SK-N-SH (cell line): ENCODE measurements at regions not wholly inside any gene's neighbourhood (a gene's known extent, or its start where the extent isn't known, plus 50 kb on each side); places are given as distances from the start of the nearest gene placed in this dataset.

ENCODE experiments used
- CTCF ChIA-PET: fragments of 300-600, 350-600 bp; formaldehyde crosslinking; extraction: SDS; loops from one replicate; lab custom pipeline; 2021; lab: Yijun Ruan, JAX
- POLR2A ChIA-PET: fragments of 350-600 bp; sonication (Branson Sonifier 250); formaldehyde crosslinking; extraction: SDS; loops from one replicate; lab custom pipeline; 2020; ENCODE audit warnings: antibody characterized with exemption, inconsistent platforms; lab: Yijun Ruan, JAX
- DNase-seq: peaks from one replicate; pipeline ENCODE4 v3.0.0; 2012
- H2AFZ ChIP-seq: fragments of 200-600 bp; sonication (generic); 2 replicates; pipeline ENCODE4 v1.8.1; 2016; ENCODE audit warnings: antibody characterized with exemption, mild to moderate bottlenecking, low read depth
- H3F3A ChIP-seq: fragments of 200-600 bp; sonication (generic); replicated peaks from 2 replicates; pipeline ENCODE3; 2016; ENCODE audit warnings: antibody characterized with exemption, mild to moderate bottlenecking; ENCODE audit not compliant: insufficient read depth
- H3K27ac ChIP-seq, 2 experiments: fragments of 200-500 bp in 1 of 2; fragments of 200-600 bp in 1 of 2; sonication (Bioruptor generic) in 1 of 2; sonication (generic), shearing (Covaris generic) in 1 of 2; 2 replicates each; pipeline versions ENCODE4 v1.5.1 to v1.6.1; 2014 to 2016; ENCODE audit warnings: low read depth in 2 of 2, inconsistent platforms in 1 of 2, low read length in 1 of 2, mild to moderate bottlenecking in 1 of 2, mixed read lengths in 1 of 2
- H3K27me3 ChIP-seq: fragments of 200-600 bp; sonication (generic), shearing (Covaris generic); 2 replicates; pipeline ENCODE4 v1.6.1; 2016; ENCODE audit warnings: mixed run types; ENCODE audit not compliant: insufficient read depth
- H3K36me3 ChIP-seq, 2 experiments: fragments of 200-500 bp in 1 of 2; fragments of 200-600 bp in 1 of 2; sonication (Bioruptor generic) in 1 of 2; sonication (generic) in 1 of 2; replicated peaks in 1 of 2; 2 replicates each; pipeline versions ENCODE3 to v1.5.1; 2014 to 2016; ENCODE audit warnings: low read length in 1 of 2, mild to moderate bottlenecking in 1 of 2; ENCODE audit not compliant: insufficient read depth in 2 of 2, control insufficient read depth in 1 of 2
- H3K4me1 ChIP-seq, 2 experiments: fragments of 200-500 bp in 1 of 2; fragments of 200-600 bp in 1 of 2; sonication (Bioruptor generic) in 1 of 2; sonication (generic), shearing (Covaris generic) in 1 of 2; 2 replicates each; pipeline versions ENCODE4 v1.5.1 to v1.6.1; 2014 to 2016; ENCODE audit warnings: low read depth in 1 of 2, low read length in 1 of 2, mixed run types in 1 of 2; ENCODE audit not compliant: insufficient read depth in 2 of 2, control insufficient read depth in 1 of 2
- H3K4me2 ChIP-seq: fragments of 200-600 bp; sonication (generic), shearing (Covaris generic); 2 replicates; pipeline ENCODE4 v1.6.1; 2017; ENCODE audit warnings: mixed run types
- H3K4me3 ChIP-seq, 2 experiments: fragments of 200-500 bp in 1 of 2; fragments of 200-600 bp in 1 of 2; sonication (Bioruptor generic) in 1 of 2; sonication (generic), shearing (Covaris generic) in 1 of 2; 2 replicates each; pipeline versions ENCODE4 v1.5.1 to v1.8.1; 2014 to 2016; ENCODE audit warnings: low read depth in 2 of 2, inconsistent platforms in 1 of 2, low read length in 1 of 2, mild to moderate bottlenecking in 1 of 2, mixed read lengths in 1 of 2, moderate library complexity in 1 of 2
- H3K79me2 ChIP-seq: fragments of 200-600 bp; sonication (generic); 2 replicates; pipeline ENCODE4 v1.8.1; 2017; ENCODE audit warnings: mild to moderate bottlenecking; ENCODE audit not compliant: insufficient read depth
- H3K9ac ChIP-seq: fragments of 200-600 bp; sonication (generic); 2 replicates; pipeline ENCODE4 v1.6.1; 2017; ENCODE audit warnings: mixed run types
- H3K9me2 ChIP-seq: fragments of 200-600 bp; sonication (generic); 2 replicates; pipeline ENCODE4 v1.6.1; 2017; ENCODE audit warnings: mixed run types
- H3K9me3 ChIP-seq: fragments of 200-600 bp; sonication (generic); 2 replicates; pipeline ENCODE4 v1.6.1; 2017; ENCODE audit warnings: mixed run types, mild to moderate bottlenecking, moderate library complexity
- H4K20me1 ChIP-seq: fragments of 200-600 bp; sonication (generic); 2 replicates; pipeline ENCODE4 v1.6.1; 2017; ENCODE audit warnings: mild to moderate bottlenecking, mixed run types; ENCODE audit not compliant: insufficient read depth
- CHD2 ChIP-seq: fragments of 150-350 bp; IDR thresholded peaks from 2 replicates; pipeline ENCODE4 v1.6.1; 2018; ENCODE audit warnings: low read length; ENCODE audit not compliant: partially characterized antibody
- ELF1 ChIP-seq: IDR thresholded peaks from 2 replicates; pipeline ENCODE4 v1.4.0; 2012
- EP300 ChIP-seq, 2 experiments: IDR thresholded peaks; 2 replicates each; pipeline versions ENCODE4 v1.4.0 to v1.6.1; 2012; ENCODE audit warnings: borderline replicate concordance in 1 of 2, low read depth in 1 of 2, low read length in 1 of 2
- EZH2phosphoT487 ChIP-seq: fragments of 200-600 bp; sonication (generic); IDR thresholded peaks from 2 replicates; pipeline ENCODE4 v1.6.1; 2017; ENCODE audit warnings: low read depth, mixed run types, mild to moderate bottlenecking, antibody characterized with exemption, moderate library complexity, borderline replicate concordance
- FOXM1 ChIP-seq: IDR thresholded peaks from 2 replicates; pipeline ENCODE4 v1.4.0; 2012; ENCODE audit warnings: low read depth, mild to moderate bottlenecking
- GATA2 ChIP-seq: sonication (generic); formaldehyde crosslinking; IDR thresholded peaks from 2 replicates; pipeline ENCODE4 v1.5.0; 2020; ENCODE audit warnings: mild to moderate bottlenecking, missing genetic modification reagents
- JUND ChIP-seq: IDR thresholded peaks from 2 replicates; pipeline ENCODE4 v1.4.0; 2012
- MAX ChIP-seq: IDR thresholded peaks from 2 replicates; pipeline ENCODE4 v1.4.0; 2012; ENCODE audit warnings: low read depth
- MXI1 ChIP-seq: IDR thresholded peaks from 2 replicates; pipeline ENCODE4 v1.6.1; 2012; ENCODE audit warnings: mild to moderate bottlenecking, low read depth, low read length, improper control_type of control experiment
- NFIC ChIP-seq: IDR thresholded peaks from 2 replicates; pipeline ENCODE4 v1.4.0; 2012; ENCODE audit warnings: borderline replicate concordance
- NRF1 ChIP-seq: IDR thresholded peaks from 2 replicates; pipeline ENCODE4 v1.6.1; 2012; ENCODE audit warnings: low read depth, mild to moderate bottlenecking, low read length
- PBX3 ChIP-seq: IDR thresholded peaks from 2 replicates; pipeline ENCODE4; 2012
- REST ChIP-seq: IDR thresholded peaks from 2 replicates; pipeline ENCODE4 v1.6.1; 2012; ENCODE audit warnings: mild to moderate bottlenecking, low read depth, low read length, moderate library complexity
- RFX5 ChIP-seq: IDR thresholded peaks from 2 replicates; pipeline ENCODE4 v1.6.1; 2012; ENCODE audit warnings: mild to moderate bottlenecking, improper control_type of control experiment, low read length
- RXRA ChIP-seq: IDR thresholded peaks from 2 replicates; pipeline ENCODE4 v1.4.0; 2012; ENCODE audit warnings: low read depth, mild to moderate bottlenecking, borderline replicate concordance
- TCF12 ChIP-seq: IDR thresholded peaks from 2 replicates; pipeline ENCODE4 v1.4.0; 2012
- TEAD4 ChIP-seq: IDR thresholded peaks from 2 replicates; pipeline ENCODE4 v1.4.0; 2012; ENCODE audit warnings: mild to moderate bottlenecking, borderline replicate concordance; ENCODE audit not compliant: insufficient read depth
- WGBS: methylation state at CpG from one replicate; pipeline ENCODE4 v1.1.6; 2017; ENCODE audit warnings: low lambda C conversion rate; 5-methylcytosine and 5-hydroxymethylcytosine counted together
- TF ChIP-seq, protein P1 (sequence below): IDR thresholded peaks from 2 replicates; pipeline ENCODE4 v1.4.0; 2012; ENCODE audit warnings: low read depth, borderline replicate concordance

DNA sequence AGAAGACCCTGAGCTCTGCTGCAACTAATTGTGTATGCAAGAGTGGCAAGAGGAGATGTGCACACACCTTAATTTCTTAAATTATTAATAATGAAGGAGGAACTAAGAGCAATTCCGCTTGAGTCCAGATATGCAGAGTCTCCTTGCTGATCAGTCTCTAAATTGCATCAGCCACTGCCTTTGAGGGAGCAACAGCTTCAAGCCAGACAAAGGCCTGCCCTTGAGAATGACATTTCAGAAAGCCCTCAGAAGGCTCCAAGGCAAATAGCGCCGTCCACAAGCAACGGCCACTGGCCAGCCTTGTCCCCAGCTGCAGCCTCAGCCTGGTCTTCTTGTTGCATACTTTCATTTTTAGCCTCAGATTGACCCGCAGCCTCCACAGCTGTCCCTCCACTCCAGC lies 110.6 kb upstream of the RNF32 start:
- no peaks in the 10 kb centered on the region for H3K79me2 ChIP-seq
- H3K27me3 ChIP-seq, result no peaks in the 10 kb centered on the region; the same call in 1 of the 2 replicates
- no peaks in the 10 kb centered on the region for H3F3A ChIP-seq
- DNase-seq, result no peak
- no peak overlapping the region for H2AFZ ChIP-seq
- no peak overlapping the region for H3K4me3 ChIP-seq
- ChIA-PET POLR2A (no interaction called here), CTCF (no interaction called here)
- no peaks in the 10 kb centered on the region for H3K9me3 ChIP-seq
- no peaks in the 10 kb centered on the region; the same call in 1 of the 2 replicates for H4K20me1 ChIP-seq
- no peak overlapping the region for H3K4me2 ChIP-seq
- H3K9me2 ChIP-seq, result no peaks in the 10 kb centered on the region
- TF ChIP-seq FOXM1 (no peak), REST (no peak), RFX5 (no peak), CHD2 (no peak), NFIC (no peak), EP300 (IDR thresholded peaks at IDR 0.05; ENCODE audit: borderline replicate concordance in 1 of 2, low read depth in 1 of 2, low read length in 1 of 2) (no peak), GATA2 (CRISPR knock-in tag) (no peak), TCF12 (no peak), NRF1 (no peak)
- TF ChIP-seq, protein P1, sequence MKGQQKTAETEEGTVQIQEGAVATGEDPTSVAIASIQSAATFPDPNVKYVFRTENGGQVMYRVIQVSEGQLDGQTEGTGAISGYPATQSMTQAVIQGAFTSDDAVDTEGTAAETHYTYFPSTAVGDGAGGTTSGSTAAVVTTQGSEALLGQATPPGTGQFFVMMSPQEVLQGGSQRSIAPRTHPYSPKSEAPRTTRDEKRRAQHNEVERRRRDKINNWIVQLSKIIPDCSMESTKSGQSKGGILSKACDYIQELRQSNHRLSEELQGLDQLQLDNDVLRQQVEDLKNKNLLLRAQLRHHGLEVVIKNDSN, result no peak
- H3K36me3 ChIP-seq, result no peaks in the 10 kb centered on the region
- H3K9ac ChIP-seq, result no peak overlapping the region
- no peaks in the 10 kb centered on the region for H3K4me1 ChIP-seq
- 52% methylated on average over 5 of the region's 5 CpGs for WGBS
- no peak overlapping the region for H3K27ac ChIP-seq

DNA sequence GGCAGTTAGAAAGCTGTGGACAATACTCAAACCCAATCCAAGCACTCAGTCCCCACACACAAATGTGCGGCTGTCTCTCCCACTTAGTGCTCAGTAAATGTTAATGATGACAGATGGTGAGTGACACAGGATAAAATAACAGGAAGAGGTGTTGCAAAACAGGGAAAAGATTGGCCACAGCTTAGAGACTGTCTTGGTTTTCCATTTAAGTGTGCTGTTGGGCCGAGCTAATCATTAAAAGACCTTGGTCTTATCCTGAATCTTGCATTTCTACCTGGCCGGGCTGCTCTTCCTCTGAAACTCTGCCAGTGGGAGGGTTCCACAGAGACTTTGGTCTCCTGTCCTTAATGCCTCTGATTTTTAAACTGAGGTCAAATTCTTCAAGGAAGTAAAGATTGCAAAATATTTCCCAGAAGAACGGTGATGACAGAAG lies 113.1 kb upstream of the RNF32 start:
- CTCF ChIA-PET, result no interaction called here
- no peak for TF ChIP-seq REST
- no peak for TF ChIP-seq EZH2phosphoT487
- no peak for TF ChIP-seq ELF1
- TF ChIP-seq, protein P1, result no peak
- no peak for TF ChIP-seq TEAD4
- TF ChIP-seq CHD2, result no peak
- TF ChIP-seq MAX, result no peak
- TF ChIP-seq TCF12, result no peak
- no peak for TF ChIP-seq MXI1
- TF ChIP-seq JUND, result no peak
- no peak for TF ChIP-seq PBX3
- no peak for TF ChIP-seq EP300 (IDR thresholded peaks at IDR 0.05; ENCODE audit: borderline replicate concordance in 1 of 2, low read depth in 1 of 2, low read length in 1 of 2)
- no peak for TF ChIP-seq NFIC
- no peak for TF ChIP-seq RXRA

More for the DNA sequence above, 113.1 kb upstream of the RNF32 start:
- DNase-seq, result no peak
- H3K9me2 ChIP-seq, result no peaks in the 10 kb centered on the region
- no peaks in the 10 kb centered on the region for H3K36me3 ChIP-seq
- no peak overlapping the region for H3K27ac ChIP-seq
- H3K79me2 ChIP-seq, result no peaks in the 10 kb centered on the region
- no peaks in the 10 kb centered on the region; the same call in 1 of the 2 replicates for H3K27me3 ChIP-seq
- H4K20me1 ChIP-seq, result no peaks in the 10 kb centered on the region
- H2AFZ ChIP-seq, result no peak overlapping the region
- WGBS, result 26% methylated on average over 4 of the region's 4 CpGs
- no peak overlapping the region for H3K4me3 ChIP-seq
- no peaks in the 10 kb centered on the region for H3K9me3 ChIP-seq
- POLR2A ChIA-PET, result no interaction called here
- H3F3A ChIP-seq, result no peaks in the 10 kb centered on the region
- H3K9ac ChIP-seq, result no peak overlapping the region
- H3K4me1 ChIP-seq, result no peaks in the 10 kb centered on the region
- no peak overlapping the region for H3K4me2 ChIP-seq
